Colonic mucosa (tissue), 4 donors: ENCODE measurements at regions not wholly inside any gene's neighbourhood (a gene's known extent, or its start where the extent isn't known, plus 50 kb on each side); places are given as distances from the start of the nearest gene placed in this dataset.

Experiments used
- DNase-seq: peaks from one replicate; pipeline ENCODE4 v3.0.0-alpha.2; 2020
- H3K27ac ChIP-seq: fragments of 200-600 bp; one replicate; pipeline ENCODE4 v1.8.0; 2021
- H3K27me3 ChIP-seq: fragments of 200-600 bp; one replicate; pipeline ENCODE4 v1.8.0; 2021
- H3K36me3 ChIP-seq: fragments of 200-600 bp; one replicate; pipeline ENCODE4 v1.8.0; 2021
- H3K4me1 ChIP-seq: fragments of 200-600 bp; one replicate; pipeline ENCODE4 v1.8.0; 2021; ENCODE audit warnings: mild to moderate bottlenecking
- H3K4me3 ChIP-seq: fragments of 200-600 bp; one replicate; pipeline ENCODE4 v1.8.0; 2021
- H3K9ac ChIP-seq, 2 donors: one replicate each; pipeline ENCODE4 v1.7.0; 2013; ENCODE audit warnings: control low read depth in 2 of 2, low read depth in 2 of 2, low read length in 2 of 2
- H3K9me3 ChIP-seq: fragments of 200-600 bp; one replicate; pipeline ENCODE4 v1.8.0; 2021
- CTCF ChIP-seq: fragments of 200-600 bp; IDR thresholded peaks from one replicate; pipeline ENCODE4 v1.8.0; 2022; ENCODE audit warnings: antibody characterized with exemption, mild to moderate bottlenecking
- intact Hi-C: fragments of 100-400 bp; cut with DNase I; formaldehyde crosslinking; loops from one replicate; pipeline ENCODE4 v1.14.1; 2022
- donor health status: healthy.
- donor health status: DM: no; HTN: no; CAD: no.
- donor health status: DM: no; HTN: no; CAD: no.

- no peaks in the 10 kb centered on the region for H3K9me3 ChIP-seq
- H3K36me3 ChIP-seq, result no peaks in the 10 kb centered on the region
- no peak overlapping the region for H3K27ac ChIP-seq
- DNase-seq, result no peak
- H3K27me3 ChIP-seq, result no peaks in the 10 kb centered on the region
- H3K9ac ChIP-seq, result no peak overlapping the region
- no peak overlapping the region for H3K4me3 ChIP-seq
- intact Hi-C loops, result no loop called here
- no peak for TF ChIP-seq CTCF
- no peaks in the 10 kb centered on the region for H3K4me1 ChIP-seq
Observed at GRCh38 chr12:31227401-31227981, 98.5 kb downstream of the SINHCAF start.

- H3K36me3 ChIP-seq, result no peaks in the 10 kb centered on the region
- H3K9ac ChIP-seq, result no peak overlapping the region
- no peak overlapping the region for H3K27ac ChIP-seq
Observed at GRCh38 chr12:31228811-31229792, 96.8 kb downstream of the SINHCAF start.

GRCh38 chr12:31230004-31230403 is 95.9 kb downstream of the SINHCAF start:
- H3K4me3 ChIP-seq, result no peak overlapping the region
- DNase-seq, result no peak
- H3K27me3 ChIP-seq, result no peaks in the 10 kb centered on the region
- no peak overlapping the region for H3K27ac ChIP-seq
- no peaks in the 10 kb centered on the region for H3K9me3 ChIP-seq
- no peaks in the 10 kb centered on the region for H3K36me3 ChIP-seq
- no peaks in the 10 kb centered on the region for H3K4me1 ChIP-seq
- no peak overlapping the region for H3K9ac ChIP-seq
- no peak for TF ChIP-seq CTCF
- intact Hi-C loops, result no loop called here

More at GRCh38 chr12:31228811-31229792, 96.8 kb downstream of the SINHCAF start:
- DNase-seq, result peak; percentile 69
- no peaks in the 10 kb centered on the region for H3K9me3 ChIP-seq
- TF ChIP-seq CTCF, result no peak
- H3K4me1 ChIP-seq, result no peaks in the 10 kb centered on the region
- H3K27me3 ChIP-seq, result no peaks in the 10 kb centered on the region
- intact Hi-C loops, result no loop called here
- H3K4me3 ChIP-seq, result no peak overlapping the region
